ENCODE measurements at regions not wholly inside any gene's neighbourhood (a gene's known extent, or its start where the extent isn't known, plus 50 kb on each side); places are given as distances from the start of the nearest gene placed in this dataset.

GRCh38 chr18:27763341-27763740, 413.6 kb downstream of the CDH2 start:
- H3K4me3 ChIP-seq (ENCODE audit: insufficient read length, low read depth), result no peak overlapping the region
- no peaks in the 10 kb centered on the region for H3K4me1 ChIP-seq (ENCODE audit: insufficient read depth, insufficient read length)
- H3K9ac ChIP-seq (ENCODE audit: insufficient read length, low read depth), result no peak overlapping the region
- no peak for DNase-seq (ENCODE audit: low read depth, low spot score)
- H3K27me3 ChIP-seq (ENCODE audit: insufficient read depth, insufficient read length), result no peaks in the 10 kb centered on the region
- TF ChIP-seq SUZ12 (IDR thresholded peaks at IDR 0.05; ENCODE audit: extremely low read depth, insufficient read depth, insufficient read length), result no peak
- no peak for TF ChIP-seq YY1 (IDR thresholded peaks at IDR 0.05; ENCODE audit: insufficient read depth, insufficient read length)
- no peak for TF ChIP-seq ZNF274 (IDR thresholded peaks at IDR 0.05; ENCODE audit: low read depth, low read length)
- no peaks in the 10 kb centered on the region for H3K9me3 ChIP-seq (ENCODE audit: insufficient read depth, low read length)
- no peaks in the 10 kb centered on the region for H3K36me3 ChIP-seq (ENCODE audit: insufficient read depth, insufficient read length, low read length)

- no peaks in the 10 kb centered on the region for H3K36me3 ChIP-seq (ENCODE audit: insufficient read depth, insufficient read length, low read length)
- TF ChIP-seq SUZ12 (IDR thresholded peaks at IDR 0.05; ENCODE audit: extremely low read depth, insufficient read depth, insufficient read length), result no peak
- TF ChIP-seq ZNF274 (IDR thresholded peaks at IDR 0.05; ENCODE audit: low read depth, low read length), result no peak
- no peak for TF ChIP-seq YY1 (IDR thresholded peaks at IDR 0.05; ENCODE audit: insufficient read depth, insufficient read length)
Measured at GRCh38 chr18:27762054-27762453, 414.9 kb downstream of the CDH2 start.

GRCh38 chr18:27752944-27753343, 424.0 kb downstream of the CDH2 start:
- TF ChIP-seq ZNF274 (IDR thresholded peaks at IDR 0.05; ENCODE audit: low read depth, low read length) (no peak), SUZ12 (IDR thresholded peaks at IDR 0.05; ENCODE audit: extremely low read depth, insufficient read depth, insufficient read length) (no peak), YY1 (IDR thresholded peaks at IDR 0.05; ENCODE audit: insufficient read depth, insufficient read length) (no peak)
- Histone ChIP-seq H3K4me3 (ENCODE audit: insufficient read length, low read depth) (no peak overlapping the region), H3K9ac (ENCODE audit: insufficient read length, low read depth) (no peak overlapping the region), H3K9me3 (ENCODE audit: insufficient read depth, low read length) (no peaks in the 10 kb centered on the region), H3K27me3 (ENCODE audit: insufficient read depth, insufficient read length) (no peaks in the 10 kb centered on the region), H3K4me1 (ENCODE audit: insufficient read depth, insufficient read length) (no peaks in the 10 kb centered on the region), H3K36me3 (ENCODE audit: insufficient read depth, insufficient read length, low read length) (no peaks in the 10 kb centered on the region)
- no peak for DNase-seq (ENCODE audit: low read depth, low spot score)

More at GRCh38 chr18:27762054-27762453, 414.9 kb downstream of the CDH2 start:
- Histone ChIP-seq H3K27me3 (ENCODE audit: insufficient read depth, insufficient read length) (no peaks in the 10 kb centered on the region), H3K9ac (ENCODE audit: insufficient read length, low read depth) (no peak overlapping the region), H3K4me1 (ENCODE audit: insufficient read depth, insufficient read length) (no peaks in the 10 kb centered on the region), H3K9me3 (ENCODE audit: insufficient read depth, low read length) (no peaks in the 10 kb centered on the region), H3K4me3 (ENCODE audit: insufficient read length, low read depth) (no peak overlapping the region)
- DNase-seq (ENCODE audit: low read depth, low spot score), result no peak

GRCh38 chr18:27750923-27751322, 426.0 kb downstream of the CDH2 start:
- Histone ChIP-seq H3K4me3 (ENCODE audit: insufficient read length, low read depth) (no peak overlapping the region), H3K36me3 (ENCODE audit: insufficient read depth, insufficient read length, low read length) (no peaks in the 10 kb centered on the region), H3K9ac (ENCODE audit: insufficient read length, low read depth) (no peak overlapping the region), H3K9me3 (ENCODE audit: insufficient read depth, low read length) (no peaks in the 10 kb centered on the region), H3K4me1 (ENCODE audit: insufficient read depth, insufficient read length) (no peaks in the 10 kb centered on the region), H3K27me3 (ENCODE audit: insufficient read depth, insufficient read length) (no peaks in the 10 kb centered on the region)
- TF ChIP-seq SUZ12 (IDR thresholded peaks at IDR 0.05; ENCODE audit: extremely low read depth, insufficient read depth, insufficient read length), result no peak
- no peak for TF ChIP-seq YY1 (IDR thresholded peaks at IDR 0.05; ENCODE audit: insufficient read depth, insufficient read length)
- no peak for TF ChIP-seq ZNF274 (IDR thresholded peaks at IDR 0.05; ENCODE audit: low read depth, low read length)
- DNase-seq (ENCODE audit: low read depth, low spot score), result no peak

- Histone ChIP-seq H3K9me3 (ENCODE audit: insufficient read depth, low read length) (no peaks in the 10 kb centered on the region), H3K36me3 (ENCODE audit: insufficient read depth, insufficient read length, low read length) (no peaks in the 10 kb centered on the region), H3K4me1 (ENCODE audit: insufficient read depth, insufficient read length) (no peaks in the 10 kb centered on the region), H3K9ac (ENCODE audit: insufficient read length, low read depth) (no peak overlapping the region), H3K4me3 (ENCODE audit: insufficient read length, low read depth) (no peak overlapping the region), H3K27me3 (ENCODE audit: insufficient read depth, insufficient read length) (no peaks in the 10 kb centered on the region)
- TF ChIP-seq YY1 (IDR thresholded peaks at IDR 0.05; ENCODE audit: insufficient read depth, insufficient read length) (no peak), ZNF274 (IDR thresholded peaks at IDR 0.05; ENCODE audit: low read depth, low read length) (no peak), SUZ12 (IDR thresholded peaks at IDR 0.05; ENCODE audit: extremely low read depth, insufficient read depth, insufficient read length) (no peak)
- DNase-seq (ENCODE audit: low read depth, low spot score), result peak; percentile 39
Measured at GRCh38 chr18:27750014-27750413, 426.9 kb downstream of the CDH2 start.

GRCh38 chr18:27749194-27749593, 427.7 kb downstream of the CDH2 start:
- no peak for DNase-seq (ENCODE audit: low read depth, low spot score)
- no peak overlapping the region for H3K4me3 ChIP-seq (ENCODE audit: insufficient read length, low read depth)
- no peak for TF ChIP-seq SUZ12 (IDR thresholded peaks at IDR 0.05; ENCODE audit: extremely low read depth, insufficient read depth, insufficient read length)
- H3K27me3 ChIP-seq (ENCODE audit: insufficient read depth, insufficient read length), result no peaks in the 10 kb centered on the region
- no peaks in the 10 kb centered on the region for H3K9me3 ChIP-seq (ENCODE audit: insufficient read depth, low read length)
- no peaks in the 10 kb centered on the region for H3K36me3 ChIP-seq (ENCODE audit: insufficient read depth, insufficient read length, low read length)
- H3K4me1 ChIP-seq (ENCODE audit: insufficient read depth, insufficient read length), result no peaks in the 10 kb centered on the region
- H3K9ac ChIP-seq (ENCODE audit: insufficient read length, low read depth), result no peak overlapping the region

GRCh38 chr18:27746241-27746640, 430.7 kb downstream of the CDH2 start:
- Histone ChIP-seq H3K9ac (ENCODE audit: insufficient read length, low read depth) (no peak overlapping the region), H3K4me3 (ENCODE audit: insufficient read length, low read depth) (no peak overlapping the region), H3K27me3 (ENCODE audit: insufficient read depth, insufficient read length) (no peaks in the 10 kb centered on the region), H3K9me3 (ENCODE audit: insufficient read depth, low read length) (no peaks in the 10 kb centered on the region), H3K4me1 (ENCODE audit: insufficient read depth, insufficient read length) (no peaks in the 10 kb centered on the region), H3K36me3 (ENCODE audit: insufficient read depth, insufficient read length, low read length) (no peaks in the 10 kb centered on the region)
- TF ChIP-seq ZNF274 (IDR thresholded peaks at IDR 0.05; ENCODE audit: low read depth, low read length), result no peak
- TF ChIP-seq SUZ12 (IDR thresholded peaks at IDR 0.05; ENCODE audit: extremely low read depth, insufficient read depth, insufficient read length), result no peak
- no peak for TF ChIP-seq YY1 (IDR thresholded peaks at IDR 0.05; ENCODE audit: insufficient read depth, insufficient read length)
- DNase-seq (ENCODE audit: low read depth, low spot score), result no peak

GRCh38 chr18:27735117-27735516, 441.8 kb downstream of the CDH2 start:
- Histone ChIP-seq H3K4me3 (ENCODE audit: insufficient read length, low read depth) (no peak overlapping the region), H3K9ac (ENCODE audit: insufficient read length, low read depth) (no peak overlapping the region), H3K36me3 (ENCODE audit: insufficient read depth, insufficient read length, low read length) (no peaks in the 10 kb centered on the region), H3K9me3 (ENCODE audit: insufficient read depth, low read length) (no peaks in the 10 kb centered on the region), H3K27me3 (ENCODE audit: insufficient read depth, insufficient read length) (no peaks in the 10 kb centered on the region), H3K4me1 (ENCODE audit: insufficient read depth, insufficient read length) (no peaks in the 10 kb centered on the region)
- DNase-seq (ENCODE audit: low read depth, low spot score), result no peak
- TF ChIP-seq SUZ12 (IDR thresholded peaks at IDR 0.05; ENCODE audit: extremely low read depth, insufficient read depth, insufficient read length) (no peak), YY1 (IDR thresholded peaks at IDR 0.05; ENCODE audit: insufficient read depth, insufficient read length) (no peak), ZNF274 (IDR thresholded peaks at IDR 0.05; ENCODE audit: low read depth, low read length) (no peak)
